ENCODE measurements at regions not wholly inside any gene's neighbourhood (a gene's known extent, or its start where the extent isn't known, plus 50 kb on each side); places are given as distances from the start of the nearest gene placed in this dataset.

DNA sequence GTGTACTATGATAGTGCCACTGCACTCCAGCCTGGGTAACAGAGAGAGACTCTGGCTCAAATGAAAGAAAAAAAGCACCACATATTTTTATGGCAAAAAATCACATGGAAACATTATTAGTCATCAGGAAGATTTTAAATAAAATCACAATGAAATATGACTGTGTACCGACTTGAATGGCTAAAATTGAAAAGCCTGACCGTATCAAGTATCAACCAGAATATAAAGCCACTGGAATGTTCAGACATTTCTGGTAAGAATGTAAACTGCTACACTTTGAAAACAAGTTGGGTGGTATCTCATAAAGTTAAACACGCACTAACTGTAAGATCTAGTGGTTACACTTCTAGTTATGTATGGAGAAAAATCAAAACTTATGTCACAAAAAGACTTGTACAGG, 306.7 kb upstream of the MBL2 start:
- H3K36me3 ChIP-seq (ENCODE audit: control insufficient read depth, insufficient read depth, low read length) = no peaks in the 10 kb centered on the region
- TF ChIP-seq, protein P1, sequence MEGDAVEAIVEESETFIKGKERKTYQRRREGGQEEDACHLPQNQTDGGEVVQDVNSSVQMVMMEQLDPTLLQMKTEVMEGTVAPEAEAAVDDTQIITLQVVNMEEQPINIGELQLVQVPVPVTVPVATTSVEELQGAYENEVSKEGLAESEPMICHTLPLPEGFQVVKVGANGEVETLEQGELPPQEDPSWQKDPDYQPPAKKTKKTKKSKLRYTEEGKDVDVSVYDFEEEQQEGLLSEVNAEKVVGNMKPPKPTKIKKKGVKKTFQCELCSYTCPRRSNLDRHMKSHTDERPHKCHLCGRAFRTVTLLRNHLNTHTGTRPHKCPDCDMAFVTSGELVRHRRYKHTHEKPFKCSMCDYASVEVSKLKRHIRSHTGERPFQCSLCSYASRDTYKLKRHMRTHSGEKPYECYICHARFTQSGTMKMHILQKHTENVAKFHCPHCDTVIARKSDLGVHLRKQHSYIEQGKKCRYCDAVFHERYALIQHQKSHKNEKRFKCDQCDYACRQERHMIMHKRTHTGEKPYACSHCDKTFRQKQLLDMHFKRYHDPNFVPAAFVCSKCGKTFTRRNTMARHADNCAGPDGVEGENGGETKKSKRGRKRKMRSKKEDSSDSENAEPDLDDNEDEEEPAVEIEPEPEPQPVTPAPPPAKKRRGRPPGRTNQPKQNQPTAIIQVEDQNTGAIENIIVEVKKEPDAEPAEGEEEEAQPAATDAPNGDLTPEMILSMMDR (IDR thresholded peaks at IDR 0.05; ENCODE audit: insufficient read depth, low read length, severe bottlenecking) = no peak
- FAIRE-seq (no peak), DNase-seq (ENCODE audit: low read depth) (peak; percentile 12)
- no peaks in the 10 kb centered on the region for H3K27me3 ChIP-seq (ENCODE audit: control insufficient read depth, insufficient read depth, low read length)
- H3K4me3 ChIP-seq (ENCODE audit: low read depth, low read length) = no peak overlapping the region

DNA sequence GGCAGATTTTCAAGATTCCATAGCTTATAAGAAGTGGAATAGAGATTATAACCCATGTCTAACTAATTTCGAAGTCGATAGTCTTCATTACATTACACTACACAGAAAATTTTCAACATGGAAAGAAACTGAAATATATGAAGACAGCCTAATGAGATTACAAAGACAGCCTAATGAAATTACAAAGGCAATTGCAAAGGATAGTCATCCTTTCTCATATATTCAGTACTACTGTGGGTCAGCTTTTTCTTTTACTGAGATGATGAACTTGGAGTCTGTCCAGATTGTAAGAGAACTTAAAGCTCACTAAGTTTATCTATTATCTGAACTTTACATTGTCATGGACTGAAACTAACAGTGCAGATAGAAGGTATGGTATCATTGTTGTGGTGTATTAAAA, 304.4 kb upstream of the MBL2 start:
- DNase-seq (ENCODE audit: low read depth) (no peak), FAIRE-seq (no peak)
- H3K36me3 ChIP-seq (ENCODE audit: control insufficient read depth, insufficient read depth, low read length) = no peaks in the 10 kb centered on the region
- TF ChIP-seq, protein P1 (IDR thresholded peaks at IDR 0.05; ENCODE audit: insufficient read depth, low read length, severe bottlenecking) = no peak
- H3K27me3 ChIP-seq (ENCODE audit: control insufficient read depth, insufficient read depth, low read length) = no peaks in the 10 kb centered on the region
- no peak overlapping the region for H3K4me3 ChIP-seq (ENCODE audit: low read depth, low read length)

- TF ChIP-seq, protein P1 (IDR thresholded peaks at IDR 0.05; ENCODE audit: insufficient read depth, low read length, severe bottlenecking) = no peak
- FAIRE-seq (no peak), DNase-seq (ENCODE audit: low read depth) (no peak)
- Histone ChIP-seq H3K36me3 (ENCODE audit: control insufficient read depth, insufficient read depth, low read length) (no peaks in the 10 kb centered on the region), H3K27me3 (ENCODE audit: control insufficient read depth, insufficient read depth, low read length) (no peaks in the 10 kb centered on the region), H3K4me3 (ENCODE audit: low read depth, low read length) (no peak overlapping the region)
These were observed 302.9 kb upstream of the MBL2 start for GRCh38 chr10:53075469-53075868.

- no peak overlapping the region for H3K4me3 ChIP-seq (ENCODE audit: low read depth, low read length)
- no peak for DNase-seq (ENCODE audit: low read depth)
- FAIRE-seq = no peak
- TF ChIP-seq, protein P1 (IDR thresholded peaks at IDR 0.05; ENCODE audit: insufficient read depth, low read length, severe bottlenecking) = no peak
- H3K27me3 ChIP-seq (ENCODE audit: control insufficient read depth, insufficient read depth, low read length) = no peaks in the 10 kb centered on the region
- H3K36me3 ChIP-seq (ENCODE audit: control insufficient read depth, insufficient read depth, low read length) = no peaks in the 10 kb centered on the region
These were observed 299.6 kb upstream of the MBL2 start for GRCh38 chr10:53072144-53072543.

GRCh38 chr10:53071505-53072125, 299.0 kb upstream of the MBL2 start:
- Histone ChIP-seq H3K4me3 (ENCODE audit: low read depth, low read length) (no peak overlapping the region), H3K36me3 (ENCODE audit: control insufficient read depth, insufficient read depth, low read length) (no peaks in the 10 kb centered on the region), H3K27me3 (ENCODE audit: control insufficient read depth, insufficient read depth, low read length) (no peaks in the 10 kb centered on the region)
- TF ChIP-seq, protein P1 (IDR thresholded peaks at IDR 0.05; ENCODE audit: insufficient read depth, low read length, severe bottlenecking) = no peak
- DNase-seq (ENCODE audit: low read depth) (no peak), FAIRE-seq (no peak)

GRCh38 chr10:53069013-53069412, 296.4 kb upstream of the MBL2 start:
- Histone ChIP-seq H3K4me3 (ENCODE audit: low read depth, low read length) (no peak overlapping the region), H3K27me3 (ENCODE audit: control insufficient read depth, insufficient read depth, low read length) (no peaks in the 10 kb centered on the region), H3K36me3 (ENCODE audit: control insufficient read depth, insufficient read depth, low read length) (no peaks in the 10 kb centered on the region)
- TF ChIP-seq, protein P1 (IDR thresholded peaks at IDR 0.05; ENCODE audit: insufficient read depth, low read length, severe bottlenecking) = no peak
- no peak for DNase-seq (ENCODE audit: low read depth)
- FAIRE-seq = no peak
